HG02938 (cell line): ENCODE measurements at regions not wholly inside any gene's neighbourhood (a gene's known extent, or its start where the extent isn't known, plus 50 kb on each side); places are given as distances from the start of the nearest gene placed in this dataset.
"Not testable (repeated sequence)": the region's sequence is repeated elsewhere in the genome, so short reads cannot be mapped to it uniquely, and the experiment has no call there.

Experiments
- ATAC-seq: cut with Tn5 transposase; IDR thresholded peaks from one replicate; pipeline ENCODE4 v1.9.1; 2021; ENCODE audit warnings: mild to moderate bottlenecking, moderate library complexity; ENCODE audit not compliant: unreplicated experiment

- no peak for ATAC-seq
These were observed 265.2 kb upstream of the PHF14 start for GRCh38 chr7:10708447-10708846.

GRCh38 chr7:10718768-10719167, 254.9 kb upstream of the PHF14 start:
- ATAC-seq: no peak

- ATAC-seq: no peak
These were observed 253.6 kb upstream of the PHF14 start for GRCh38 chr7:10720042-10720441.

- no peak for ATAC-seq
These were observed 252.4 kb upstream of the PHF14 start for GRCh38 chr7:10721289-10721688.

GRCh38 chr7:10723832-10724231, 249.8 kb upstream of the PHF14 start:
- ATAC-seq: no peak

- no peak for ATAC-seq
These were observed 249.2 kb upstream of the PHF14 start for GRCh38 chr7:10724449-10724848.

- ATAC-seq: no peak
These were observed 246.0 kb upstream of the PHF14 start for GRCh38 chr7:10727636-10728035.

GRCh38 chr7:10731253-10731773, 242.4 kb upstream of the PHF14 start:
- no peak for ATAC-seq

GRCh38 chr7:10733747-10734146, 239.9 kb upstream of the PHF14 start:
- no peak for ATAC-seq

GRCh38 chr7:10734595-10734994, 239.1 kb upstream of the PHF14 start:
- ATAC-seq: no peak

- ATAC-seq: no peak
These were observed 234.3 kb upstream of the PHF14 start for GRCh38 chr7:10739401-10739800.

GRCh38 chr7:10740805-10741204, 232.9 kb upstream of the PHF14 start:
- no peak for ATAC-seq

- ATAC-seq: no peak
These were observed 216.7 kb upstream of the PHF14 start for GRCh38 chr7:10756981-10757380.

- no peak for ATAC-seq
These were observed 214.6 kb upstream of the PHF14 start for GRCh38 chr7:10759120-10759519.

- ATAC-seq: no peak
These were observed 205.9 kb upstream of the PHF14 start for GRCh38 chr7:10767771-10768170.

GRCh38 chr7:10770176-10770575, 203.5 kb upstream of the PHF14 start:
- ATAC-seq: no peak

GRCh38 chr7:10773430-10773829, 200.2 kb upstream of the PHF14 start:
- no peak for ATAC-seq

GRCh38 chr7:10779465-10780399, 193.9 kb upstream of the PHF14 start:
- ATAC-seq: no peak

- ATAC-seq: no peak
These were observed 193.3 kb upstream of the PHF14 start for GRCh38 chr7:10780400-10780747.

- not testable (repeated sequence) for ATAC-seq
These were observed 186.7 kb upstream of the PHF14 start for GRCh38 chr7:10786976-10787375.

GRCh38 chr7:10789170-10789569, 184.5 kb upstream of the PHF14 start:
- ATAC-seq: no peak

GRCh38 chr7:10790910-10791309, 182.8 kb upstream of the PHF14 start:
- ATAC-seq: no peak
